ENCODE measurements at regions not wholly inside any gene's neighbourhood (a gene's known extent, or its start where the extent isn't known, plus 50 kb on each side); places are given as distances from the start of the nearest gene placed in this dataset.

DNA sequence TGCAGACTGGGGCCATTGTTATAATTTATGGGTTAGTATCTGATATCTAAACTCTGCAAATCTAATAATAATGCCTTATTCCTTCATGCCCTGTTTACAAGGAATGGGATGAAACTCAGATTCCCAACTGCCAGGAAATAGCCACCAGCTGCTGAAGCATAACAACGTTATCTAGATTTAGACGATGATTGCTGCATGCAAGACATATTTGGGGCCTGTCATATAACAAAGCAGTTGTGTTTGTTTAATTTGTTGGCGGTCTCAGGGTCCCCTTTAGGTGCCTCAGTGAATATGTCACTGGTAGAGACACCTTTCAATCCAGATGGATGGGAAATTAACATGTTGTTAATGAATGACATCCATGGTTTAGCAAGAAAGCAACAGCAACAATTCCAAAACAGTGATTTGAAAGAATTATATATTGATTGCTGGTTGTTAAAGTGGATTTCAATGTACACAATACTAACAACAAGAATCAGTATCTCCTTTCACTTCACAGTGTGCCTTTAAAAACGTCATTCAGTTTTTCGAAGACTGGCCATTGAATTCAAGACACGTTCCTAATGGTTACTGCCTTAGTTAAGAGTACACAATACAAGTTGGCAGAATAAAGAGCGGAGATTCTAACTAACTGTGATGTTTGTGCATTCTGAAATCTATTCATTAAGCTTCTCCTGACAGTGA, 860.6 kb upstream of the CELF2 start:
- DNase-seq (ENCODE audit: low spot score): no peak
- H3K4me1 ChIP-seq (ENCODE audit: insufficient read depth): no peaks in the 10 kb centered on the region
- WGBS (ENCODE audit: low lambda C conversion rate, missing lambda C conversion rate): 74% methylated on average over 7 of the region's 7 CpGs
- H3K27me3 ChIP-seq: no peaks in the 10 kb centered on the region
- no peaks in the 10 kb centered on the region for H3K9me2 ChIP-seq (replicated peaks; ENCODE audit: insufficient read depth)
- TF ChIP-seq, protein P1, sequence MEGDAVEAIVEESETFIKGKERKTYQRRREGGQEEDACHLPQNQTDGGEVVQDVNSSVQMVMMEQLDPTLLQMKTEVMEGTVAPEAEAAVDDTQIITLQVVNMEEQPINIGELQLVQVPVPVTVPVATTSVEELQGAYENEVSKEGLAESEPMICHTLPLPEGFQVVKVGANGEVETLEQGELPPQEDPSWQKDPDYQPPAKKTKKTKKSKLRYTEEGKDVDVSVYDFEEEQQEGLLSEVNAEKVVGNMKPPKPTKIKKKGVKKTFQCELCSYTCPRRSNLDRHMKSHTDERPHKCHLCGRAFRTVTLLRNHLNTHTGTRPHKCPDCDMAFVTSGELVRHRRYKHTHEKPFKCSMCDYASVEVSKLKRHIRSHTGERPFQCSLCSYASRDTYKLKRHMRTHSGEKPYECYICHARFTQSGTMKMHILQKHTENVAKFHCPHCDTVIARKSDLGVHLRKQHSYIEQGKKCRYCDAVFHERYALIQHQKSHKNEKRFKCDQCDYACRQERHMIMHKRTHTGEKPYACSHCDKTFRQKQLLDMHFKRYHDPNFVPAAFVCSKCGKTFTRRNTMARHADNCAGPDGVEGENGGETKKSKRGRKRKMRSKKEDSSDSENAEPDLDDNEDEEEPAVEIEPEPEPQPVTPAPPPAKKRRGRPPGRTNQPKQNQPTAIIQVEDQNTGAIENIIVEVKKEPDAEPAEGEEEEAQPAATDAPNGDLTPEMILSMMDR (IDR thresholded peaks at IDR 0.05; ENCODE audit: poor library complexity): no peak
- TF ChIP-seq EZH2phosphoT487 (IDR thresholded peaks at IDR 0.05; ENCODE audit: low read depth, severe bottlenecking, unreplicated experiment) (no peak), EZH2 (IDR thresholded peaks at IDR 0.05; ENCODE audit: borderline replicate concordance) (no peak)
- no peak overlapping the region for H3K4me3 ChIP-seq
- no peak overlapping the region for H3K4me2 ChIP-seq
- H4K20me1 ChIP-seq (ENCODE audit: insufficient read depth, poor library complexity, severe bottlenecking): no peaks in the 10 kb centered on the region
- H3K36me3 ChIP-seq (replicated peaks; ENCODE audit: insufficient read depth, low read depth): no peaks in the 10 kb centered on the region
- H3K27ac ChIP-seq: no peak overlapping the region
- no peaks in the 10 kb centered on the region for H3K9me3 ChIP-seq (ENCODE audit: low read depth)
- H2AFZ ChIP-seq: no peak overlapping the region
- no peaks in the 10 kb centered on the region for H3K79me2 ChIP-seq

DNA sequence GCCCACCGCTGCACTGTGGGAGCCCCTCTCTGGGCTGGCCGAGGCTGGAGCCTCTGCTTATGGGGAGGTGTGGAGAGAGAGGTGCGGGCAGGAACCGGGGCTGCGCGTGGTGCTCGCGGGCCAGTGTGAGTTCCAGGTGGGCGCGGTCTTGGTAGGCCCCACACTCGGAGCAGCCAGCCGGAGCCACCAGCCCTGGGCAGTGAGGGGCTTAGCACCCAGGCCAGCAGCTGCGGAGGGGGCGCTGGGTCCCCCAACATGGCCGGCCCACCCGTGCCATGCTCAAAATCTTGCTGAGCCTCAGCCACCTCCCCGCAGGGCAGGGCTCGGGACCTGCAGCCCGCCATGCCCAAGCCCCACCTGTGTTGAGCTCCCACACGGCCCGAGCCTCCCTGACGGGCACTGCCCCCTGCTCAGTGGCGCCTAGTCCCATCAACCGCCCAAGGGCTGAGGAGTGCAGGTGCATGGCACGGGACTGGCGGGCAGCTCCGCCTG, 856.8 kb upstream of the CELF2 start:
- Histone ChIP-seq H3K27ac (no peak overlapping the region), H3K79me2 (no peaks in the 10 kb centered on the region), H3K4me2 (no peak overlapping the region), H3K27me3 (no peaks in the 10 kb centered on the region), H3K9me2 (replicated peaks; ENCODE audit: insufficient read depth) (no peaks in the 10 kb centered on the region), H3K9me3 (ENCODE audit: low read depth) (no peaks in the 10 kb centered on the region), H3K36me3 (replicated peaks; ENCODE audit: insufficient read depth, low read depth) (no peaks in the 10 kb centered on the region), H4K20me1 (ENCODE audit: insufficient read depth, poor library complexity, severe bottlenecking) (no peaks in the 10 kb centered on the region), H3K4me3 (no peak overlapping the region), H3K4me1 (ENCODE audit: insufficient read depth) (no peaks in the 10 kb centered on the region), H2AFZ (no peak overlapping the region)
- TF ChIP-seq, protein P1 (IDR thresholded peaks at IDR 0.05; ENCODE audit: poor library complexity): no peak
- TF ChIP-seq EZH2phosphoT487 (IDR thresholded peaks at IDR 0.05; ENCODE audit: low read depth, severe bottlenecking, unreplicated experiment) (no peak), EZH2 (IDR thresholded peaks at IDR 0.05; ENCODE audit: borderline replicate concordance) (no peak)
- WGBS (ENCODE audit: low lambda C conversion rate, missing lambda C conversion rate): 95% methylated on average over 27 of the region's 27 CpGs
- no peak for DNase-seq (ENCODE audit: low spot score)

- no peaks in the 10 kb centered on the region for H3K79me2 ChIP-seq
- H4K20me1 ChIP-seq (ENCODE audit: insufficient read depth, poor library complexity, severe bottlenecking): no peaks in the 10 kb centered on the region
- no peak for DNase-seq (ENCODE audit: low spot score)
- H3K9me3 ChIP-seq (ENCODE audit: low read depth): no peaks in the 10 kb centered on the region
- no peak for TF ChIP-seq EZH2phosphoT487 (IDR thresholded peaks at IDR 0.05; ENCODE audit: low read depth, severe bottlenecking, unreplicated experiment)
- TF ChIP-seq, protein P1 (IDR thresholded peaks at IDR 0.05; ENCODE audit: poor library complexity): no peak
- TF ChIP-seq EZH2 (IDR thresholded peaks at IDR 0.05; ENCODE audit: borderline replicate concordance): no peak
- WGBS (ENCODE audit: low lambda C conversion rate, missing lambda C conversion rate): 74% methylated on average over 3 of the region's 3 CpGs
- H3K27me3 ChIP-seq: no peaks in the 10 kb centered on the region
- H3K27ac ChIP-seq: no peak overlapping the region
- H3K4me1 ChIP-seq (ENCODE audit: insufficient read depth): no peaks in the 10 kb centered on the region
- H3K36me3 ChIP-seq (replicated peaks; ENCODE audit: insufficient read depth, low read depth): no peaks in the 10 kb centered on the region
- no peaks in the 10 kb centered on the region for H3K9me2 ChIP-seq (replicated peaks; ENCODE audit: insufficient read depth)
- H3K4me2 ChIP-seq: no peak overlapping the region
- no peak overlapping the region for H3K4me3 ChIP-seq
- no peak overlapping the region for H2AFZ ChIP-seq
These were observed 852.8 kb upstream of the CELF2 start for GRCh38 chr10:10164848-10165247.
